ENCODE measurements at regions not wholly inside any gene's neighbourhood (a gene's known extent, or its start where the extent isn't known, plus 50 kb on each side); places are given as distances from the start of the nearest gene placed in this dataset.
A peak's percentile ranks its signal among the peaks of the same experiment; 100 is the strongest.

DNA sequence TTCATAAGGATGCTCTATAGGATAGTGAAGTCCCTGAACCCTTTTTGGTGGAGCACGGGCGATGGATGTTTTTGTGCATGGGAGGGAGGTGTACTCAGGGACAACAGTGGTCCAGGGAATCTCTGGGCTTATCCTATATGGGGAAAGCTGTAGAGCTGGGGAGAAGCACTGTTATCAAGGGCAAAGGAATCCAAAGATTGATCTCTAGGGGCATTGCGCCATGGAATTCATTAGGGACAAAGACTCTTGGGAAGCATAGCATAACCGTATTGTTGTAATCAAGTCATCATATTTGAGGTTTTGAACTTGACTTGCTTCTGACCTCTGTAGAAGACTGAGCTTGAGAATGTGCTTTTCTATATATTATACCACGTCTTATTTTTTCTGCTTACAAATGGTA lies 172.9 kb upstream of the ZFHX3 start (continued):
- TF ChIP-seq, protein P1, sequence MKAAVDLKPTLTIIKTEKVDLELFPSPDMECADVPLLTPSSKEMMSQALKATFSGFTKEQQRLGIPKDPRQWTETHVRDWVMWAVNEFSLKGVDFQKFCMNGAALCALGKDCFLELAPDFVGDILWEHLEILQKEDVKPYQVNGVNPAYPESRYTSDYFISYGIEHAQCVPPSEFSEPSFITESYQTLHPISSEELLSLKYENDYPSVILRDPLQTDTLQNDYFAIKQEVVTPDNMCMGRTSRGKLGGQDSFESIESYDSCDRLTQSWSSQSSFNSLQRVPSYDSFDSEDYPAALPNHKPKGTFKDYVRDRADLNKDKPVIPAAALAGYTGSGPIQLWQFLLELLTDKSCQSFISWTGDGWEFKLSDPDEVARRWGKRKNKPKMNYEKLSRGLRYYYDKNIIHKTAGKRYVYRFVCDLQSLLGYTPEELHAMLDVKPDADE (IDR thresholded peaks at IDR 0.05), result no peak
- no peak for TF ChIP-seq POLR2AphosphoS5 (IDR thresholded peaks at IDR 0.05; ENCODE audit: low read depth)
- no peak for TF ChIP-seq EZH2phosphoT487 (IDR thresholded peaks at IDR 0.05; ENCODE audit: unreplicated experiment)
- TF ChIP-seq STAT1 (IDR thresholded peaks at IDR 0.05; ENCODE audit: unreplicated experiment), result no peak
- TF ChIP-seq, protein P2, sequence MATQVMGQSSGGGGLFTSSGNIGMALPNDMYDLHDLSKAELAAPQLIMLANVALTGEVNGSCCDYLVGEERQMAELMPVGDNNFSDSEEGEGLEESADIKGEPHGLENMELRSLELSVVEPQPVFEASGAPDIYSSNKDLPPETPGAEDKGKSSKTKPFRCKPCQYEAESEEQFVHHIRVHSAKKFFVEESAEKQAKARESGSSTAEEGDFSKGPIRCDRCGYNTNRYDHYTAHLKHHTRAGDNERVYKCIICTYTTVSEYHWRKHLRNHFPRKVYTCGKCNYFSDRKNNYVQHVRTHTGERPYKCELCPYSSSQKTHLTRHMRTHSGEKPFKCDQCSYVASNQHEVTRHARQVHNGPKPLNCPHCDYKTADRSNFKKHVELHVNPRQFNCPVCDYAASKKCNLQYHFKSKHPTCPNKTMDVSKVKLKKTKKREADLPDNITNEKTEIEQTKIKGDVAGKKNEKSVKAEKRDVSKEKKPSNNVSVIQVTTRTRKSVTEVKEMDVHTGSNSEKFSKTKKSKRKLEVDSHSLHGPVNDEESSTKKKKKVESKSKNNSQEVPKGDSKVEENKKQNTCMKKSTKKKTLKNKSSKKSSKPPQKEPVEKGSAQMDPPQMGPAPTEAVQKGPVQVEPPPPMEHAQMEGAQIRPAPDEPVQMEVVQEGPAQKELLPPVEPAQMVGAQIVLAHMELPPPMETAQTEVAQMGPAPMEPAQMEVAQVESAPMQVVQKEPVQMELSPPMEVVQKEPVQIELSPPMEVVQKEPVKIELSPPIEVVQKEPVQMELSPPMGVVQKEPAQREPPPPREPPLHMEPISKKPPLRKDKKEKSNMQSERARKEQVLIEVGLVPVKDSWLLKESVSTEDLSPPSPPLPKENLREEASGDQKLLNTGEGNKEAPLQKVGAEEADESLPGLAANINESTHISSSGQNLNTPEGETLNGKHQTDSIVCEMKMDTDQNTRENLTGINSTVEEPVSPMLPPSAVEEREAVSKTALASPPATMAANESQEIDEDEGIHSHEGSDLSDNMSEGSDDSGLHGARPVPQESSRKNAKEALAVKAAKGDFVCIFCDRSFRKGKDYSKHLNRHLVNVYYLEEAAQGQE (IDR thresholded peaks at IDR 0.05; ENCODE audit: unreplicated experiment), result no peak
- no peak for TF ChIP-seq EZH2 (IDR thresholded peaks at IDR 0.05; ENCODE audit: low read depth, unreplicated experiment)
- no peak for TF ChIP-seq NANOG (IDR thresholded peaks at IDR 0.05; ENCODE audit: borderline replicate concordance)

DNA sequence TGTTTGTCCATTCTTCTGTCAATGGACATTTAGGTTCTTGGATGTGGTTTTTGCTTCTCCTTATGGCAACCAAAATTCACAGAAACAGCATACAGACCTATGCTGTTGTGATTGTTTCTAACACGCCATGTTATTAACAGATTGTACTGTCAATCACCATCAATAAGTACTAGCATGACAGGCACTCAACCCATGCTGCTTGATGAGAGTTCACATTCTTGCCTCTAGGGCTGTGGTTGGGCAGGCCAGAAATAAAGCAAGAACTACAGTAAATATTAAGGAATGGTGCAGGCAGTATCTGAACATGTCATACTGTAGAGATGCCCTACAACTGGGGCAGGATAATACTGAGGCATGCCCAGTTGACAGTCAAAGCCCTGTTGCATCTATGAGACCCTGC lies 171.2 kb upstream of the ZFHX3 start:
- no peak overlapping the region for H3K4me3 ChIP-seq
- H3K36me3 ChIP-seq (ENCODE audit: insufficient read depth), result 0 out of 2 replicates have a peak, but pooled peaks cover 4% of the 10 kb centered on the region
- H3K27me3 Mint-ChIP-seq (ENCODE audit: insufficient read depth, low read depth, poor library complexity), result peaks cover 1% of the 10 kb centered on the region
- no peaks in the 10 kb centered on the region for H4K20me1 ChIP-seq (replicated peaks; ENCODE audit: insufficient read depth)
- no peak overlapping the region for H3K4me2 ChIP-seq
- H3K9me2 ChIP-seq (ENCODE audit: insufficient read depth), result 0 out of 2 replicates have a peak, but pooled peaks cover 2% of the 10 kb centered on the region
- H3K27me3 ChIP-seq (ENCODE audit: insufficient read depth), result no peaks in the 10 kb centered on the region
- TF ChIP-seq, protein P2 (IDR thresholded peaks at IDR 0.05; ENCODE audit: unreplicated experiment), result no peak
- TF ChIP-seq, protein P3, sequence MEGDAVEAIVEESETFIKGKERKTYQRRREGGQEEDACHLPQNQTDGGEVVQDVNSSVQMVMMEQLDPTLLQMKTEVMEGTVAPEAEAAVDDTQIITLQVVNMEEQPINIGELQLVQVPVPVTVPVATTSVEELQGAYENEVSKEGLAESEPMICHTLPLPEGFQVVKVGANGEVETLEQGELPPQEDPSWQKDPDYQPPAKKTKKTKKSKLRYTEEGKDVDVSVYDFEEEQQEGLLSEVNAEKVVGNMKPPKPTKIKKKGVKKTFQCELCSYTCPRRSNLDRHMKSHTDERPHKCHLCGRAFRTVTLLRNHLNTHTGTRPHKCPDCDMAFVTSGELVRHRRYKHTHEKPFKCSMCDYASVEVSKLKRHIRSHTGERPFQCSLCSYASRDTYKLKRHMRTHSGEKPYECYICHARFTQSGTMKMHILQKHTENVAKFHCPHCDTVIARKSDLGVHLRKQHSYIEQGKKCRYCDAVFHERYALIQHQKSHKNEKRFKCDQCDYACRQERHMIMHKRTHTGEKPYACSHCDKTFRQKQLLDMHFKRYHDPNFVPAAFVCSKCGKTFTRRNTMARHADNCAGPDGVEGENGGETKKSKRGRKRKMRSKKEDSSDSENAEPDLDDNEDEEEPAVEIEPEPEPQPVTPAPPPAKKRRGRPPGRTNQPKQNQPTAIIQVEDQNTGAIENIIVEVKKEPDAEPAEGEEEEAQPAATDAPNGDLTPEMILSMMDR (conservative IDR thresholded peaks at IDR 0.05; ENCODE audit: low read depth in 2 of 2), result peak; percentile 31 to 39
- TF ChIP-seq NANOG (IDR thresholded peaks at IDR 0.05; ENCODE audit: borderline replicate concordance), result no peak
- H3K79me2 ChIP-seq (replicated peaks; ENCODE audit: insufficient read depth), result no peaks in the 10 kb centered on the region
- no peaks in the 10 kb centered on the region for H3F3A ChIP-seq (replicated peaks; ENCODE audit: low read depth)
- H3K9me3 Mint-ChIP-seq, result peaks cover 11% of the 10 kb centered on the region; the same call in 2 of the 3 replicates
- H3K4me3 Mint-ChIP-seq, result no peak overlapping the region
- H3K36me3 Mint-ChIP-seq (ENCODE audit: low read depth), result peaks cover 8% of the 10 kb centered on the region; the same call in 1 of the 3 replicates
- H2AFZ ChIP-seq, result no peak overlapping the region
- H3K4me1 ChIP-seq (ENCODE audit: insufficient read depth), result peaks cover 10% of the 10 kb centered on the region; the same call in 1 of the 2 replicates
- H3K27ac Mint-ChIP-seq, result no peak overlapping the region
- peaks cover 10% of the 10 kb centered on the region for H3K4me1 Mint-ChIP-seq
- ATAC-seq, result no peak
- no peak overlapping the region for H3K27ac ChIP-seq (ENCODE audit: low read depth)
- no peak for DNase-seq (ENCODE audit: low spot score)
